ENCODE measurements at regions not wholly inside any gene's neighbourhood (a gene's known extent, or its start where the extent isn't known, plus 50 kb on each side); places are given as distances from the start of the nearest gene placed in this dataset.

DNA sequence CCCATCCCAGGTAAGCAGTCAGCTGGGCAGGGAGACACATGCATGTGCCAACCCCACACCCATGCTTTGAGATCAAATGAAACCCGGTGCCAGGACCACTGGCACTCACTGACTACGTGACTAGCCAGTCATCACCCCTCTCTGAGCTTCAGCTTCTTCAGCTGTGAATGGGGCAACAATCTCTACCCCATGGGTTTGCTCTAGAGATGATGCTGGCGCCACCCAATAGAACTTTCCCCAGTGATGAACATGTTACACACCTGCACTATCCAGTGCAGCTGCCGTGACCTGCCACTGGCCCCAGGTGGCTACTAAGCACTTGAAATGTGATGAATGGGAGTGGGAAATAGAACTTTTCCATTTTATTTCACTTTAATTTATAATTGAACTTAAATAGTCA lies 70.3 kb downstream of the PITPNM2 start:
- H3K4ac ChIP-seq (ENCODE audit: low read depth, low read length): no peak overlapping the region
- no CpG with 5 or more reads among the region's 4 CpGs for WGBS (ENCODE audit: extremely low coverage, insufficient read length, low lambda C conversion rate)
- H4K8ac ChIP-seq (replicated peaks; ENCODE audit: insufficient read length, low read depth, low read length): no peak overlapping the region
- no peak overlapping the region for H4K5ac ChIP-seq (ENCODE audit: insufficient read length, low read depth, low read length)
- no peak overlapping the region for H3K56ac ChIP-seq (ENCODE audit: insufficient read length, low read depth, low read length)
- H3K9me3 Mint-ChIP-seq: no peaks in the 10 kb centered on the region
- H2BK12ac ChIP-seq (ENCODE audit: insufficient read length, low read depth, low read length): no peak overlapping the region
- no peak overlapping the region for H3K4me3 Mint-ChIP-seq
- no peak overlapping the region for H3K18ac ChIP-seq (ENCODE audit: insufficient read length, low read depth, low read length)
- DNase-seq: no peak
- no peak overlapping the region for H3K9ac ChIP-seq (ENCODE audit: extremely low read depth, insufficient read length, low read length)
- no peak overlapping the region for H2BK120ac ChIP-seq (ENCODE audit: low read depth, low read length, poor library complexity, severe bottlenecking)
- no peak overlapping the region for H3T11ph ChIP-seq (ENCODE audit: low read length)
- H3K14ac ChIP-seq (ENCODE audit: insufficient read depth, low read length): no peak overlapping the region; the same call in 1 of the 2 replicates
- H3K4me1 Mint-ChIP-seq: peaks cover 4 to 17% of the 10 kb centered on the region in 2 experiments
- peaks cover 14% of the 10 kb centered on the region for H3K27me3 Mint-ChIP-seq (ENCODE audit: low read depth)
- no peak overlapping the region for H3K27ac ChIP-seq (ENCODE audit: insufficient read length, low read depth, low read length)
- no peaks in the 10 kb centered on the region for H3K79me1 ChIP-seq (ENCODE audit: insufficient read depth, low read depth, low read length, poor library complexity, severe bottlenecking)
- TF ChIP-seq, protein P1, sequence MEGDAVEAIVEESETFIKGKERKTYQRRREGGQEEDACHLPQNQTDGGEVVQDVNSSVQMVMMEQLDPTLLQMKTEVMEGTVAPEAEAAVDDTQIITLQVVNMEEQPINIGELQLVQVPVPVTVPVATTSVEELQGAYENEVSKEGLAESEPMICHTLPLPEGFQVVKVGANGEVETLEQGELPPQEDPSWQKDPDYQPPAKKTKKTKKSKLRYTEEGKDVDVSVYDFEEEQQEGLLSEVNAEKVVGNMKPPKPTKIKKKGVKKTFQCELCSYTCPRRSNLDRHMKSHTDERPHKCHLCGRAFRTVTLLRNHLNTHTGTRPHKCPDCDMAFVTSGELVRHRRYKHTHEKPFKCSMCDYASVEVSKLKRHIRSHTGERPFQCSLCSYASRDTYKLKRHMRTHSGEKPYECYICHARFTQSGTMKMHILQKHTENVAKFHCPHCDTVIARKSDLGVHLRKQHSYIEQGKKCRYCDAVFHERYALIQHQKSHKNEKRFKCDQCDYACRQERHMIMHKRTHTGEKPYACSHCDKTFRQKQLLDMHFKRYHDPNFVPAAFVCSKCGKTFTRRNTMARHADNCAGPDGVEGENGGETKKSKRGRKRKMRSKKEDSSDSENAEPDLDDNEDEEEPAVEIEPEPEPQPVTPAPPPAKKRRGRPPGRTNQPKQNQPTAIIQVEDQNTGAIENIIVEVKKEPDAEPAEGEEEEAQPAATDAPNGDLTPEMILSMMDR (conservative IDR thresholded peaks at IDR 0.05): no peak
- no peaks in the 10 kb centered on the region for H3K27me3 ChIP-seq (ENCODE audit: insufficient read depth, low read length)
- no peaks in the 10 kb centered on the region for H3K4me1 ChIP-seq (ENCODE audit: insufficient read depth, low read length)
- no peak overlapping the region for H3K23ac ChIP-seq (ENCODE audit: insufficient read length, low read depth, low read length)
- no peak overlapping the region for H3K4me2 ChIP-seq (ENCODE audit: insufficient read depth, insufficient read length, low read length)
- H4K91ac ChIP-seq (ENCODE audit: insufficient read length, low read depth, low read length): no peak overlapping the region
- no peaks in the 10 kb centered on the region for H3K9me3 ChIP-seq (ENCODE audit: control insufficient read depth, low read depth, low read length)
- no peaks in the 10 kb centered on the region for H3K36me3 Mint-ChIP-seq (ENCODE audit: insufficient read depth in 1 of 3, low read depth in 3 of 3)
- H2BK15ac ChIP-seq (ENCODE audit: low read depth, low read length): no peak overlapping the region
- H3K23me2 ChIP-seq (ENCODE audit: insufficient read length, low read depth, low read length, poor library complexity, severe bottlenecking): no peaks in the 10 kb centered on the region
- H3K79me2 ChIP-seq (ENCODE audit: insufficient read depth, low read length): no peaks in the 10 kb centered on the region
- no peaks in the 10 kb centered on the region for H4K20me1 ChIP-seq (ENCODE audit: control insufficient read depth, insufficient read depth, insufficient read length)
- no peak overlapping the region for H2BK5ac ChIP-seq (ENCODE audit: insufficient read length, low read length)
- no peak overlapping the region for H2AK5ac ChIP-seq (ENCODE audit: insufficient read length, low read length)
- no peak overlapping the region for H2BK20ac ChIP-seq (ENCODE audit: low read depth, low read length, poor library complexity, severe bottlenecking)
- no peak overlapping the region for H3K27ac Mint-ChIP-seq
- H2AFZ ChIP-seq (ENCODE audit: low read length): no peak overlapping the region
